Spleen (tissue), 11 donors: ENCODE measurements at regions not wholly inside any gene's neighbourhood (a gene's known extent, or its start where the extent isn't known, plus 50 kb on each side); places are given as distances from the start of the nearest gene placed in this dataset.

ENCODE experiments used
- DNase-seq: peaks from one replicate; pipeline ENCODE4 v3.0.0-alpha.2; 2020
- H3K27ac ChIP-seq, 8 donors: fragments of 200-600 bp; sonication (generic) in 7 of 8; 1 replicate in 4 of 8; 2 replicates in 4 of 8; pipeline versions ENCODE4 v1.5.0 to v1.8.0; 2016 to 2021; ENCODE audit warnings: inconsistent platforms in 4 of 8, mild to moderate bottlenecking in 4 of 8, moderate library complexity in 1 of 8
- H3K27me3 ChIP-seq, 7 donors: fragments of 200-600 bp; sonication (generic) in 6 of 7; replicated peaks in 1 of 7; 1 replicate in 4 of 7; 2 replicates in 3 of 7; pipeline versions ENCODE4 v1.5.0 to v1.8.0; 2016 to 2021; ENCODE audit warnings: inconsistent platforms in 3 of 7, mild to moderate bottlenecking in 1 of 7
- H3K36me3 ChIP-seq, 6 donors: fragments of 200-600 bp; sonication (generic) in 5 of 6; 1 replicate in 4 of 6; 2 replicates in 2 of 6; pipeline versions ENCODE4 v1.5.0 to v1.8.0; 2016 to 2021; ENCODE audit warnings: inconsistent platforms in 2 of 6
- H3K4me1 ChIP-seq, 6 donors: fragments of 200-600 bp; sonication (generic) in 5 of 6; 1 replicate in 3 of 6; 2 replicates in 3 of 6; pipeline versions ENCODE4 v1.5.0 to v1.8.0; 2016 to 2021; ENCODE audit warnings: inconsistent platforms in 3 of 6
- H3K4me3 ChIP-seq, 8 donors: fragments of 200-600 bp; sonication (generic) in 7 of 8; 1 replicate in 4 of 8; 2 replicates in 4 of 8; pipeline versions ENCODE4 v1.5.0 to v1.8.0; 2016 to 2021; ENCODE audit warnings: inconsistent platforms in 4 of 8, mild to moderate bottlenecking in 4 of 8, moderate library complexity in 2 of 8
- H3K9me3 ChIP-seq, 8 donors: fragments of 200-600 bp; sonication (generic) in 7 of 8; 1 replicate in 4 of 8; 2 replicates in 4 of 8; pipeline versions ENCODE4 v1.5.0 to v1.8.0; 2016 to 2021; ENCODE audit warnings: inconsistent platforms in 4 of 8
- CTCF ChIP-seq, 11 experiments: fragments of 200-600 bp in 7 of 11; fragments of 450-650 bp in 4 of 11; sonication (generic) in 4 of 11; IDR thresholded peaks in 8 of 11; conservative IDR thresholded peaks in 3 of 11; 1 replicate in 7 of 11; 2 replicates in 4 of 11; pipeline versions ENCODE4 v1.4.0 to v1.8.0; 2016 to 2021; ENCODE audit warnings: antibody characterized with exemption in 11 of 11, inconsistent platforms in 4 of 11, mild to moderate bottlenecking in 1 of 11
- POLR2A ChIP-seq, 3 donors: fragments of 450-650 bp; IDR thresholded peaks; one replicate each; pipeline ENCODE4 v1.5.1; 2017; ENCODE audit warnings: antibody characterized with exemption in 3 of 3, mild to moderate bottlenecking in 1 of 3
- POLR2AphosphoS5 ChIP-seq, 3 donors: sonication (generic); formaldehyde crosslinking; IDR thresholded peaks; one replicate each; pipeline ENCODE4 v1.5.1; 2017; ENCODE audit warnings: antibody characterized with exemption in 3 of 3
- WGBS, 5 donors: extraction: QIAGEN DNeasy Blood & Tissue Kit in 3 of 5; methylation state at CpG; one replicate each; pipeline versions ENCODE4 v1.1.5 to v1.1.7; 2013 to 2018; 5-methylcytosine and 5-hydroxymethylcytosine counted together
- intact Hi-C: fragments of 100-400 bp; cut with DNase I; formaldehyde crosslinking; loops from one replicate; pipeline ENCODE4 v1.15.0; 2023; ENCODE audit warnings: low total_unique reads
- donor health status: healthy with polysubstance abuse.
- donor health status: DM: no; HTN: no; CAD: no; lungs with moderate emphysema.
- donor health status: DM: no; HTN: no; CAD: no.
- donor health status: Bipolar disorder and iron deficiency.
- donor health status: healthy.
- donor health status: DM: no; HTN: no; CAD: no.
- donor health status: DM: yes; HTN: yes; CAD: no.

DNA sequence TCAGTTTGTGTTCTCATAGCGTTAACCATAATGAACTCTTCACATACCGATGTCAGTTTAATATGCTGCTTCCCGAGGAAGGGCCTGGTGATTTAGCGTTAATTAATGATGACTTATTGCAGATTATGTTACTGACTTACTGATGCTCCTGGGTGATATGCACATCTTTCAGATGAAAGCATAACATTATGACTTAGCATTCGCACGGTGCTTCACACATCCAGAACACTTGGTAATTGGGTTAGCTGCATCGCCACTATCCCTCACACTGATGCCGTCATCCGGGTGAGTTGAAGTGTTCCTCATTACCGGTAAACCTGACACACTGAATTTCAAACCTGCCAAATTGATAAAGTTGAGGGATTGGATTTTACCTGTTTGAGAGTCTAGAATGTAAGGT is 239.0 kb upstream of the PODXL start:
- intact Hi-C loops, result no loop called here
- TF ChIP-seq CTCF (IDR thresholded peaks at IDR 0.05 in 8 of 11, conservative IDR thresholded peaks at IDR 0.05 in 3 of 11) (no peak), POLR2AphosphoS5 (IDR thresholded peaks at IDR 0.05) (no peak), POLR2A (IDR thresholded peaks at IDR 0.05) (no peak)
- no peak for DNase-seq
- Histone ChIP-seq H3K9me3 (no peaks in the 10 kb centered on the region), H3K27ac (no peak overlapping the region), H3K36me3 (no peaks in the 10 kb centered on the region), H3K4me3 (no peak overlapping the region), H3K4me1 (no peaks in the 10 kb centered on the region), H3K27me3 (no peaks in the 10 kb centered on the region)
- 90 to 96% (median 92%) methylated on average over 10 of the region's 10 CpGs for WGBS, 5 donors

GRCh38 chr7:131792311-131792710 is 235.9 kb upstream of the PODXL start:
- WGBS, 5 donors, result 82 to 95% (median 88%) methylated on average over 3 of the region's 3 CpGs
- no peaks in the 10 kb centered on the region for H3K4me1 ChIP-seq
- H3K27ac ChIP-seq, result no peak overlapping the region
- DNase-seq, result no peak
- no peaks in the 10 kb centered on the region for H3K9me3 ChIP-seq
- H3K36me3 ChIP-seq, result no peaks in the 10 kb centered on the region
- TF ChIP-seq POLR2AphosphoS5 (IDR thresholded peaks at IDR 0.05) (no peak), CTCF (IDR thresholded peaks at IDR 0.05 in 8 of 11, conservative IDR thresholded peaks at IDR 0.05 in 3 of 11) (no peak), POLR2A (IDR thresholded peaks at IDR 0.05) (no peak)
- H3K27me3 ChIP-seq, result no peaks in the 10 kb centered on the region
- intact Hi-C loops, result no loop called here
- no peak overlapping the region for H3K4me3 ChIP-seq

GRCh38 chr7:131787101-131787500 is 230.7 kb upstream of the PODXL start:
- no peak overlapping the region for H3K4me3 ChIP-seq
- WGBS, 5 donors, result 38 to 100% (median 90%) methylated on average over 1 of the region's 1 CpG
- H3K9me3 ChIP-seq, result no peaks in the 10 kb centered on the region
- H3K27ac ChIP-seq, result no peak overlapping the region
- H3K36me3 ChIP-seq, result no peaks in the 10 kb centered on the region
- TF ChIP-seq POLR2AphosphoS5 (IDR thresholded peaks at IDR 0.05) (no peak), POLR2A (IDR thresholded peaks at IDR 0.05) (no peak), CTCF (IDR thresholded peaks at IDR 0.05 in 8 of 11, conservative IDR thresholded peaks at IDR 0.05 in 3 of 11) (no peak)
- H3K4me1 ChIP-seq, result no peaks in the 10 kb centered on the region
- intact Hi-C loops, result no loop called here
- DNase-seq, result no peak
- peaks cover 0 to 3% (median 0%) of the 10 kb centered on the region in 7 donors for H3K27me3 ChIP-seq

DNA sequence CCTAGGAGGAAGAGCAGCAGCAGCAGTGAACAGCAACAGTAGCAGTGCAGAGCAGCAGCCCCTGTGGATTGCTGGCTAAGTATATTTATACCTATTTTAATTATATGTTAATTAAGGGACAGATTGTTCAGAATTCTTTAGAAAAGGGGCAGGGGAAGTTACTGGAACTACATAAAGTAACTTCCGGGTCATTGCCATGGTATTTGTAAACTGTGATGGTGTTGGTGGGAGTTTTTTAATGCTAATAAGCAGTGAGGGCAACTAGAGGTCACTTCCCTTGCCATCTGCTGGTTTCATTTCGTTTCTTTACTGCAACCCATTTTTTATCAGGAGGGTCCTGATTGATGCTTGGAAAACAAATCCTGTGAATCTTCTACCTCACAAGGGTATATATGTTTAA is 229.8 kb upstream of the PODXL start:
- Histone ChIP-seq H3K4me3 (no peak overlapping the region), H3K4me1 (no peaks in the 10 kb centered on the region), H3K27me3 (peaks cover 0 to 12% (median 0%) of the 10 kb centered on the region in 7 donors), H3K9me3 (no peaks in the 10 kb centered on the region), H3K27ac (no peak overlapping the region), H3K36me3 (no peaks in the 10 kb centered on the region)
- intact Hi-C loops, result no loop called here
- TF ChIP-seq POLR2AphosphoS5 (IDR thresholded peaks at IDR 0.05) (no peak), POLR2A (IDR thresholded peaks at IDR 0.05) (no peak), CTCF (IDR thresholded peaks at IDR 0.05 in 8 of 11, conservative IDR thresholded peaks at IDR 0.05 in 3 of 11) (no peak)
- WGBS, 5 donors, result 47 to 73% (median 60%) methylated on average over 2 of the region's 2 CpGs
- DNase-seq, result no peak
